ENCODE measurements at regions not wholly inside any gene's neighbourhood (a gene's known extent, or its start where the extent isn't known, plus 50 kb on each side); places are given as distances from the start of the nearest gene placed in this dataset.

GRCh38 chr3:28933337-28933736 is 347.5 kb upstream of the RBMS3 start:
- Histone ChIP-seq H3K27ac (no peak overlapping the region), H3K9me3 (replicated peaks) (no peaks in the 10 kb centered on the region), H3K4me3 (no peak overlapping the region), H3K4me1 (no peaks in the 10 kb centered on the region), H3K27me3 (no peaks in the 10 kb centered on the region), H3K36me3 (no peaks in the 10 kb centered on the region)
- DNase-seq: no peak

GRCh38 chr3:28934126-28934813 is 346.6 kb upstream of the RBMS3 start:
- H3K4me3 ChIP-seq: no peak overlapping the region
- no peaks in the 10 kb centered on the region for H3K27me3 ChIP-seq
- no peaks in the 10 kb centered on the region for H3K36me3 ChIP-seq
- no peak for DNase-seq
- H3K27ac ChIP-seq: no peak overlapping the region
- no peaks in the 10 kb centered on the region for H3K9me3 ChIP-seq (replicated peaks)
- H3K4me1 ChIP-seq: no peaks in the 10 kb centered on the region

- Histone ChIP-seq H3K4me3 (no peak overlapping the region), H3K27ac (no peak overlapping the region), H3K27me3 (no peaks in the 10 kb centered on the region), H3K36me3 (no peaks in the 10 kb centered on the region), H3K4me1 (no peaks in the 10 kb centered on the region), H3K9me3 (replicated peaks) (no peaks in the 10 kb centered on the region)
- no peak for DNase-seq
Observed at GRCh38 chr3:28935146-28935545, 345.7 kb upstream of the RBMS3 start.

DNA sequence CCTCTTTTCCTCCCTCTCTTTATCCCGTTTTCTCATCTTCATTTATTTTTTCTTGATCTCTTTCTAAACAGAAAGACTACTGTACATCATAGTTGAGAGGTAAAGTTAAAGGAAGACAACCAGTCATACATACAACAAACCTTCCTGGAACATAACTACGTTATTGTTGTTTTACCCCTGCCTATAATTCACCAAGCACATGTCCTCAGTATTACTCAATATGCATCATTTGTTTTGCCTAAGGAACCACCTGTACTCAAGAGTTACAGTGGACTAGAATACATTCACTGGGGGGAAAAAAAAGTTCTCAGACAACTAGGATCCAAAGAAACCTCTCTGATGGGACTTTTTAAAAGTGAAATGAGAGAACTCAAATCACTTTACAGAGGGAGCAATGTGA is 344.7 kb upstream of the RBMS3 start:
- no peaks in the 10 kb centered on the region for H3K36me3 ChIP-seq
- no peaks in the 10 kb centered on the region for H3K27me3 ChIP-seq
- no peak for DNase-seq
- H3K9me3 ChIP-seq (replicated peaks): no peaks in the 10 kb centered on the region
- H3K4me3 ChIP-seq: no peak overlapping the region
- no peak overlapping the region for H3K27ac ChIP-seq
- peaks cover 9% of the 10 kb centered on the region for H3K4me1 ChIP-seq

DNA sequence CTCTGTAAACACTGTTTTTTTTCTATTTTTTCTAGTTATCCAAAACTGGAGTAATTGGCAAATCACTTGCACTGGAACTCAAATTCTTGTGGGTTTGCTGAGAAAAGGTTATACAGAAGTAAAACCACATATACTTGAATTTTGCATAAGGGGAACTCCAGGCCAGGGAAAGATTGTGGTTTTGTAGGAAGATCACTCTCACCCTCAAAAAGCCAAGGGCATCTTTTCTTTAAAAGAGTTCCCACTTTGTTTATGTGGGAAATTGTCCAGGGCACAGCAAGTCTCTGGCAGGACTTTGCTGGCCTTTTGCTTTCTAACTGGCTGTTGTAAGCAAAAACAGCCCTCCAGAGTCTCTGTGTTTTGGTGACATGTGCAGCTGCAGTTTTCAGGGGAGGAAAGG is 340.3 kb upstream of the RBMS3 start:
- H3K27me3 ChIP-seq: no peaks in the 10 kb centered on the region
- no peaks in the 10 kb centered on the region for H3K36me3 ChIP-seq
- H3K4me3 ChIP-seq: no peak overlapping the region
- peaks cover 11% of the 10 kb centered on the region for H3K4me1 ChIP-seq
- H3K27ac ChIP-seq: peak overlapping the region; percentile 19
- peak; percentile 18 to 59 for DNase-seq
- no peaks in the 10 kb centered on the region for H3K9me3 ChIP-seq (replicated peaks)

GRCh38 chr3:28940994-28941393 is 339.9 kb upstream of the RBMS3 start:
- Histone ChIP-seq H3K27me3 (no peaks in the 10 kb centered on the region), H3K4me1 (peaks cover 11% of the 10 kb centered on the region), H3K27ac (peak overlapping the region; percentile 19), H3K36me3 (no peaks in the 10 kb centered on the region), H3K9me3 (replicated peaks) (no peaks in the 10 kb centered on the region), H3K4me3 (no peak overlapping the region)
- DNase-seq: peak in 1 of 2 experiments; percentile 38

GRCh38 chr3:28947061-28947460 is 333.8 kb upstream of the RBMS3 start:
- H3K4me1 ChIP-seq: 0 out of 2 replicates have a peak, but pooled peaks cover 3% of the 10 kb centered on the region
- no peaks in the 10 kb centered on the region for H3K27me3 ChIP-seq
- H3K27ac ChIP-seq: no peak overlapping the region
- H3K36me3 ChIP-seq: no peaks in the 10 kb centered on the region
- DNase-seq: no peak
- no peaks in the 10 kb centered on the region for H3K9me3 ChIP-seq (replicated peaks)
- no peak overlapping the region for H3K4me3 ChIP-seq

GRCh38 chr3:28947751-28948150 is 333.1 kb upstream of the RBMS3 start:
- no peaks in the 10 kb centered on the region for H3K36me3 ChIP-seq
- H3K4me1 ChIP-seq: 0 out of 2 replicates have a peak, but pooled peaks cover 3% of the 10 kb centered on the region
- no peak for DNase-seq
- no peak overlapping the region for H3K27ac ChIP-seq
- H3K9me3 ChIP-seq (replicated peaks): no peaks in the 10 kb centered on the region
- H3K27me3 ChIP-seq: no peaks in the 10 kb centered on the region
- H3K4me3 ChIP-seq: no peak overlapping the region

DNA sequence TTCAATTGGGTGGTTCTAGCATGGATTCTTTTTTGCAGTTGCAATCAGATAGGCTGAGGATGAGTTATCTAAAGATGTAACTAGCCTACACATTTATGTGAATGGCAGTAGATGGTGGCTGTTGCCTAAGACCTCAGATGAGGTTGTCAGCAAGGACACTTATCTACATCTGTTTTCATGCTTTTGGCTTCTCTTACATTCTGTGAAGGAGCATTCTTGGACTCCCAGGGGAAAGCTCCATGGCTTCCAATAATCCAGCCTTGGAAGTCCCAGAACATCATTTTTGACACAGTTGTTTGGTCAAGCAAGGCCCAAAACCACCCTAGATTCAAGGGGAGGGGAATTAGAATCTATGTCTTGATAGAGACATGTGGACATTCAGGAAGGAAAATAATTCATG is 332.2 kb upstream of the RBMS3 start:
- no peak overlapping the region for H3K27ac ChIP-seq

GRCh38 chr3:28949580-28949979 is 331.3 kb upstream of the RBMS3 start:
- Histone ChIP-seq H3K9me3 (replicated peaks) (no peaks in the 10 kb centered on the region), H3K36me3 (no peaks in the 10 kb centered on the region), H3K27ac (no peak overlapping the region), H3K27me3 (no peaks in the 10 kb centered on the region), H3K4me3 (no peak overlapping the region), H3K4me1 (0 out of 2 replicates have a peak, but pooled peaks cover 3% of the 10 kb centered on the region)
- no peak for DNase-seq

More for the DNA sequence above, 332.2 kb upstream of the RBMS3 start:
- no peaks in the 10 kb centered on the region for H3K27me3 ChIP-seq
- 0 out of 2 replicates have a peak, but pooled peaks cover 3% of the 10 kb centered on the region for H3K4me1 ChIP-seq
- H3K9me3 ChIP-seq (replicated peaks): no peaks in the 10 kb centered on the region
- H3K4me3 ChIP-seq: no peak overlapping the region
- DNase-seq: no peak
- no peaks in the 10 kb centered on the region for H3K36me3 ChIP-seq

DNA sequence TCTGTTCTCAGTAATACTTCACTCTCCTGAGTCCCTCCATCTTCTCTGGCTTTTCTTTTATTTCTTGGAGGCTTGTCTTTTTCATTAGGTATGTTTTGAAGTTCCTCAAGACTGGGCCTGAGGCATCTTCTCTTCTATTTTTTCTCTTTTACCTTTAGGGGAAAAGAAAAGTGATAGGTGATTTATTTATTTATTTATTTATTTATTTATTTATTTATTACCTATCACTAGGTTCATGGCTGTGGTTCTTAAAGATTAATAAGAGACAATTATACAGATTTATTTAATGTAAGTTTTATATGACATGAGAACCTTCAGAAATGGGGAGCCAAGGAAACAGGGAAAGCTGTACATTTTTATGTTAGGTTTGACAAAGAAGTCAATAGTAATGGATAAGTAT is 330.3 kb upstream of the RBMS3 start:
- no peak for DNase-seq
- H3K4me3 ChIP-seq: no peak overlapping the region
- H3K27me3 ChIP-seq: no peaks in the 10 kb centered on the region
- H3K4me1 ChIP-seq: 0 out of 2 replicates have a peak, but pooled peaks cover 3% of the 10 kb centered on the region
- no peak overlapping the region for H3K27ac ChIP-seq
- H3K36me3 ChIP-seq: no peaks in the 10 kb centered on the region
- H3K9me3 ChIP-seq (replicated peaks): no peaks in the 10 kb centered on the region

DNA sequence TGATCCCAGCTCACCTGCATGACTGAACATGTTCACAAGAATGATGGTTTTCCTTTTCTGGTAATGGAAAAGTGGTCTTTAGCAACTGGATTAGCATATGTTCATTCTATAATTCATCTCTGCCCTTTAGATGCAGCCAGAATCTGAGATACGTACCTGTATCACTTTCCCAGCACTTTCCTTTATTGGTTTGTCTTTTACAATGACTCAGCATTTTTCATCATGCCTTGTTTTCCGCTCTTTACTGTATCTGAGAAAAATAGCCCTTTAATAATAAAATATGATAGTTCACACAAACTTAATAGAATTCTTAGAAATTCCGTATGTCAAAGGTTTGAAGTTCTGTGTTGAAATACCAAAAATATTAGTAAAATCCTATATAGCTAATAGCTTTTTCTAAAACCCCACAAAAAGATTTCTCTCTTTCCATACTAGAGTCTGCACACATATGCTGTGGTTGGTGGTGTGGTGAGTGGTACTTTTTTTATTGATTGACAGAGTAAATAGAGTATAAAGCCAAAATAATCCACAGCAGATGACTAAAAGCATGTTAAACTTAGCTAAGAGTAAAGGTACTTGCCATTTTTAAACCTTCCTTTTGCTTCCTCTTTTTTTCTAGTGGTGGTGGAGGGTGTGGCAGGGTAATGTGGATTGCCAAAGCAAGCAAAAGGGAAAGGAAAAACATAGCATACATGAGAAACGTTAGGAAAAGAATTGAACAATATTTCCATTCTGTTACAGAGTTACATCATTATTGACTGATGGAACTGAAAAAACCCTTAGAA is 328.9 kb upstream of the RBMS3 start:
- no peaks in the 10 kb centered on the region for H3K36me3 ChIP-seq
- H3K27ac ChIP-seq: no peak overlapping the region
- no peaks in the 10 kb centered on the region for H3K9me3 ChIP-seq (replicated peaks)
- no peak for DNase-seq
- no peak overlapping the region for H3K4me3 ChIP-seq
- H3K27me3 ChIP-seq: no peaks in the 10 kb centered on the region
- H3K4me1 ChIP-seq: 0 out of 2 replicates have a peak, but pooled peaks cover 3% of the 10 kb centered on the region

DNA sequence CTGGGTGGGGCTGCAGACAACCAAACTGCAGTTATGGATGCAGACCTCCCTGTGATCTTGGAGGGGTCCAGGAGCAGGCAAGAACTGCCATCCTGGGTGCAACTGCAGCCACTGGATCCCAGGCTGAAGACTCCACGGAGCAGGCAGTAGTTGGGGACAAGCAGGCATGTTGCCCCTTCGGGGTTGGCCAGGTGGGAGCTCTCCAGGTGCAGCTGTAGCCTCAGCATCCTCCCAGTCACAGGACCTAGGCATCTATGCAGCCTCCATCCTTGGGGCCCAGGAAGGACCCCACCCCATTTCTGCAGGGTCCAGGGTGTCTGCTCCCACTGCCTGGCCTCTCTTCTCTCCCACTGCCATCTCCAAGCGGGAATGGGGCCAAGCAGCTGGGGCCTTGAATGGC is 322.2 kb upstream of the RBMS3 start:
- no peak for DNase-seq
- Histone ChIP-seq H3K9me3 (replicated peaks) (no peaks in the 10 kb centered on the region), H3K27me3 (no peaks in the 10 kb centered on the region)

DNA sequence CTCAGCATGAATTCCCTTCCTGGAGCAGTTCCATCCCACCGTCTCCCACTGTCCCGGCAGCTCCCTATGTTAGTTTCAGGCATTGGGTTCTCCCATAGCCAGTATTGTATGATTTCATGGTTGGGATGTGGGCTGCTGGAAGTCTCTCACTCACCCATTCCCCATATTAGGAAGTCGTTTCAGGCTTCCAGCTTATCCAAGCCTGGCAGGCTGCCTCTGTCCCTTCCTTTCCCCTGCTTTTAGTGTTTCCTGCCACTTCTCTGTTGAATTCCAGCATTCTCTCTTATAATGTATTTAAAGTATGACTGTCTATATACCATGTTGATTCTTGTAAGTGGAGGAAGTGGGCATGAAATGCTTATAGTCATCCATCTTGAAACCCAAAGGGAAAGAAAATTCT is 309.7 kb upstream of the RBMS3 start:
- Histone ChIP-seq H3K27ac (no peak overlapping the region), H3K36me3 (no peaks in the 10 kb centered on the region), H3K27me3 (no peaks in the 10 kb centered on the region), H3K4me1 (no peaks in the 10 kb centered on the region), H3K9me3 (replicated peaks) (no peaks in the 10 kb centered on the region), H3K4me3 (no peak overlapping the region)
- no peak for DNase-seq

More for the DNA sequence above, 322.2 kb upstream of the RBMS3 start:
- Histone ChIP-seq H3K36me3 (no peaks in the 10 kb centered on the region), H3K4me1 (no peaks in the 10 kb centered on the region), H3K4me3 (no peak overlapping the region), H3K27ac (no peak overlapping the region)

DNA sequence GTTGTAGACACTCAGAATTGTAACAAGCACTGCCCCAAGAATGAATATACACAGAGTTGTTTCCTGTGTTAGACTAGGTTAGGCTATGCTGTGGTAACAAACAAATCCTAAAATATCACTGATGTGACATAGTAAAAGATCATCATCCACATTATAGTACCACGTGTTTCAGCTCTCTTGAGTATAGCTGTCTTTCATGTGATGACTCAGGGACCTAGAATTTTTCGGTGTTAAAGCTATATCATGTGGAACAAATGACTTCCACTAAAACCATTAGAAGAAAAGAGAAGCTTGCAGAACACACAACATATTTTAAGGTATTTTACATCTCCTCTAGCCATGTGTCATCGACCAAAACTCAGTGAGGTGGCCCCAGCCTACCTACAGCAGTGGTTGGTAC is 307.9 kb upstream of the RBMS3 start:
- Histone ChIP-seq H3K4me1 (no peaks in the 10 kb centered on the region), H3K36me3 (no peaks in the 10 kb centered on the region), H3K9me3 (replicated peaks) (no peaks in the 10 kb centered on the region), H3K27ac (no peak overlapping the region), H3K4me3 (no peak overlapping the region), H3K27me3 (no peaks in the 10 kb centered on the region)
- no peak for DNase-seq
